Ascending aorta (tissue), 2 donors: ENCODE measurements at regions not wholly inside any gene's neighbourhood (a gene's known extent, or its start where the extent isn't known, plus 50 kb on each side); places are given as distances from the start of the nearest gene placed in this dataset.

ENCODE experiments used
- DNase-seq, 2 donors: peaks; one replicate each; pipeline ENCODE4 v3.0.0-alpha.2; 2019; ENCODE audit warnings: low spot score in 2 of 2
- H3K27ac ChIP-seq, 2 donors: fragments of 200-600 bp; sonication (generic); one replicate each; pipeline ENCODE4 v1.5.1; 2016 to 2017; ENCODE audit warnings: mild to moderate bottlenecking in 1 of 2
- H3K27me3 ChIP-seq: fragments of 200-600 bp; sonication (generic); one replicate; pipeline ENCODE4 v1.5.1; 2017
- H3K36me3 ChIP-seq, 2 donors: fragments of 200-600 bp; sonication (generic); one replicate each; pipeline ENCODE4 v1.5.1; 2016
- H3K4me1 ChIP-seq, 2 donors: fragments of 200-600 bp; sonication (generic); one replicate each; pipeline ENCODE4 v1.5.1; 2016 to 2017; ENCODE audit warnings: mild to moderate bottlenecking in 1 of 2
- H3K4me3 ChIP-seq, 2 donors: fragments of 200-600 bp; sonication (generic); one replicate each; pipeline ENCODE4 v1.5.1; 2016 to 2017; ENCODE audit warnings: mild to moderate bottlenecking in 1 of 2
- H3K9me3 ChIP-seq, 2 donors: fragments of 200-600 bp; sonication (generic); one replicate each; pipeline ENCODE4 v1.5.1; 2016
- intact Hi-C: fragments of 100-400 bp; cut with DNase I; formaldehyde crosslinking; loops from one replicate; pipeline ENCODE4 v1.15.1; 2023
- TF ChIP-seq, protein P1 (sequence below), 3 experiments: fragments of 200-600 bp in 2 of 3; fragments of 450-650 bp in 1 of 3; sonication (generic) in 2 of 3; IDR thresholded peaks; one replicate each; pipeline ENCODE4 v1.5.1; 2016 to 2019; ENCODE audit warnings: antibody characterized with exemption in 3 of 3, mild to moderate bottlenecking in 1 of 3, moderate library complexity in 1 of 3

- intact Hi-C loops, result no loop called here
- Histone ChIP-seq H3K4me1 (no peaks in the 10 kb centered on the region), H3K27ac (no peak overlapping the region), H3K36me3 (no peaks in the 10 kb centered on the region), H3K9me3 (no peaks in the 10 kb centered on the region), H3K27me3 (no peaks in the 10 kb centered on the region), H3K4me3 (no peak overlapping the region)
- DNase-seq, result no peak
- TF ChIP-seq, protein P1, sequence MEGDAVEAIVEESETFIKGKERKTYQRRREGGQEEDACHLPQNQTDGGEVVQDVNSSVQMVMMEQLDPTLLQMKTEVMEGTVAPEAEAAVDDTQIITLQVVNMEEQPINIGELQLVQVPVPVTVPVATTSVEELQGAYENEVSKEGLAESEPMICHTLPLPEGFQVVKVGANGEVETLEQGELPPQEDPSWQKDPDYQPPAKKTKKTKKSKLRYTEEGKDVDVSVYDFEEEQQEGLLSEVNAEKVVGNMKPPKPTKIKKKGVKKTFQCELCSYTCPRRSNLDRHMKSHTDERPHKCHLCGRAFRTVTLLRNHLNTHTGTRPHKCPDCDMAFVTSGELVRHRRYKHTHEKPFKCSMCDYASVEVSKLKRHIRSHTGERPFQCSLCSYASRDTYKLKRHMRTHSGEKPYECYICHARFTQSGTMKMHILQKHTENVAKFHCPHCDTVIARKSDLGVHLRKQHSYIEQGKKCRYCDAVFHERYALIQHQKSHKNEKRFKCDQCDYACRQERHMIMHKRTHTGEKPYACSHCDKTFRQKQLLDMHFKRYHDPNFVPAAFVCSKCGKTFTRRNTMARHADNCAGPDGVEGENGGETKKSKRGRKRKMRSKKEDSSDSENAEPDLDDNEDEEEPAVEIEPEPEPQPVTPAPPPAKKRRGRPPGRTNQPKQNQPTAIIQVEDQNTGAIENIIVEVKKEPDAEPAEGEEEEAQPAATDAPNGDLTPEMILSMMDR (IDR thresholded peaks at IDR 0.05), result no peak
Observed at GRCh38 chr2:156803967-156804366, 367.8 kb downstream of the GPD2 start.

- Histone ChIP-seq H3K4me3 (no peak overlapping the region), H3K36me3 (no peaks in the 10 kb centered on the region), H3K27ac (no peak overlapping the region), H3K27me3 (no peaks in the 10 kb centered on the region), H3K4me1 (no peaks in the 10 kb centered on the region), H3K9me3 (no peaks in the 10 kb centered on the region)
- intact Hi-C loops, result no loop called here
- no peak for DNase-seq
- TF ChIP-seq, protein P1 (IDR thresholded peaks at IDR 0.05), result no peak
Observed at GRCh38 chr2:156810094-156810493, 373.9 kb downstream of the GPD2 start.

- no peak overlapping the region for H3K27ac ChIP-seq
- intact Hi-C loops, result no loop called here
- H3K4me1 ChIP-seq, result no peaks in the 10 kb centered on the region
- H3K4me3 ChIP-seq, result no peak overlapping the region
- no peaks in the 10 kb centered on the region for H3K36me3 ChIP-seq
- no peak for DNase-seq
- no peaks in the 10 kb centered on the region for H3K27me3 ChIP-seq
- no peaks in the 10 kb centered on the region for H3K9me3 ChIP-seq
- TF ChIP-seq, protein P1 (IDR thresholded peaks at IDR 0.05), result no peak
Observed at GRCh38 chr2:156812496-156812895, 376.3 kb downstream of the GPD2 start.

DNA sequence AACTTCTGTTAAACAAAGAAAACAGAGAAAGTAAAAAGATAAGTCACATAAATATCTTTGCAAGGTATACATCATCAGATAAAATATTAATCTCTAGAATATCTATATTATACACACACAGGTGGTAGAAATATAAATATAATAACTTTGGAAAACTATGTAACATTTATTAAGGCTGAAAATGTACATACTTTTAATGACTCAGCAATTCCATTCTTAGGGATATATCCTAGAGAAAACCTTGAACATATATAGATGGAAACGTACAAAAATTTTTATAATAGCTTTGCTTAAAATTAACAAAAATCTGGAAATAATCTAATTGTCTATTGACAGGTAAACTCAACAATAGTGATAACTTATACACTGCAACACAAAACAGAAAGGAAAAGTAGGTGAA is 381.3 kb downstream of the GPD2 start:
- Histone ChIP-seq H3K9me3 (no peaks in the 10 kb centered on the region), H3K27ac (no peak overlapping the region), H3K27me3 (no peaks in the 10 kb centered on the region), H3K4me3 (no peak overlapping the region), H3K4me1 (no peaks in the 10 kb centered on the region), H3K36me3 (no peaks in the 10 kb centered on the region)
- no peak for DNase-seq
- intact Hi-C loops, result no loop called here
- TF ChIP-seq, protein P1 (IDR thresholded peaks at IDR 0.05), result no peak

GRCh38 chr2:156818221-156818620 is 382.0 kb downstream of the GPD2 start:
- Histone ChIP-seq H3K4me3 (no peak overlapping the region), H3K27me3 (no peaks in the 10 kb centered on the region), H3K36me3 (no peaks in the 10 kb centered on the region), H3K4me1 (no peaks in the 10 kb centered on the region), H3K9me3 (no peaks in the 10 kb centered on the region), H3K27ac (no peak overlapping the region)
- TF ChIP-seq, protein P1 (IDR thresholded peaks at IDR 0.05), result no peak
- no peak for DNase-seq
- intact Hi-C loops, result no loop called here

GRCh38 chr2:156818944-156819343 is 382.8 kb downstream of the GPD2 start:
- Histone ChIP-seq H3K27ac (no peak overlapping the region), H3K36me3 (no peaks in the 10 kb centered on the region), H3K4me1 (no peaks in the 10 kb centered on the region), H3K4me3 (no peak overlapping the region), H3K9me3 (no peaks in the 10 kb centered on the region), H3K27me3 (no peaks in the 10 kb centered on the region)
- no peak for DNase-seq
- intact Hi-C loops, result no loop called here
- TF ChIP-seq, protein P1 (IDR thresholded peaks at IDR 0.05), result no peak
